OCI-LY1 (cell line): ENCODE measurements at regions not wholly inside any gene's neighbourhood (a gene's known extent, or its start where the extent isn't known, plus 50 kb on each side); places are given as distances from the start of the nearest gene placed in this dataset.

Experiments
- H2AFZ ChIP-seq: fragments of 200-600 bp; sonication (generic), shearing (Covaris generic); 2 replicates; pipeline ENCODE4 v1.6.0; 2014; ENCODE audit warnings: antibody characterized with exemption, mild to moderate bottlenecking, low read length
- H3F3A ChIP-seq: fragments of 200-600 bp; sonication (generic), shearing (Covaris generic); 2 replicates; pipeline ENCODE4 v1.6.0; 2014; ENCODE audit warnings: mild to moderate bottlenecking, antibody characterized with exemption, low read length, moderate library complexity; ENCODE audit not compliant: insufficient read depth
- H3K27ac ChIP-seq: fragments of 200-600 bp; sonication (generic); 2 replicates; pipeline ENCODE4 v1.5.1; 2014; ENCODE audit warnings: low read length, mixed run types, mild to moderate bottlenecking, low read depth; ENCODE audit not compliant: poor library complexity, severe bottlenecking
- H3K27me3 ChIP-seq: fragments of 200-600 bp; sonication (generic); 2 replicates; pipeline ENCODE4 v1.6.0; 2014; ENCODE audit warnings: antibody characterized with exemption, mild to moderate bottlenecking, low read length, moderate library complexity; ENCODE audit not compliant: insufficient read depth
- H3K36me3 ChIP-seq: fragments of 200-600 bp; sonication (generic); 2 replicates; pipeline ENCODE4 v1.6.1; 2014; ENCODE audit warnings: mild to moderate bottlenecking, antibody characterized with exemption, low read length, moderate library complexity, mixed read lengths; ENCODE audit not compliant: insufficient read depth
- H3K4me1 ChIP-seq: fragments of 200-600 bp; sonication (generic); 2 replicates; pipeline ENCODE4 v1.5.1; 2014; ENCODE audit warnings: mild to moderate bottlenecking, low read length, moderate library complexity; ENCODE audit not compliant: insufficient read depth, severe bottlenecking
- H3K4me2 ChIP-seq: fragments of 200-600 bp; sonication (generic), shearing (Covaris generic); 2 replicates; pipeline ENCODE4 v1.6.1; 2014; ENCODE audit warnings: low read length
- H3K4me3 ChIP-seq: fragments of 200-600 bp; sonication (generic); 2 replicates; pipeline ENCODE4 v1.5.1; 2014; ENCODE audit warnings: low read length, low read depth, mild to moderate bottlenecking, mixed read lengths; ENCODE audit not compliant: poor library complexity, severe bottlenecking
- H3K79me2 ChIP-seq: fragments of 200-600 bp; shearing (Covaris generic); 2 replicates; pipeline ENCODE4 v1.6.1; 2016; ENCODE audit warnings: mixed run types, low read length, mixed read lengths; ENCODE audit not compliant: insufficient read depth
- H3K9ac ChIP-seq: fragments of 200-600 bp; sonication (generic), shearing (Covaris generic); 2 replicates; pipeline ENCODE4 v1.6.1; 2014; ENCODE audit warnings: mild to moderate bottlenecking, low read length, mixed read lengths
- H3K9me2 ChIP-seq: fragments of 200-600 bp; sonication (generic), shearing (Covaris generic); 2 replicates; pipeline ENCODE4 v1.6.1; 2014; ENCODE audit warnings: low read depth, mild to moderate bottlenecking, low read length, mixed read lengths
- H3K9me3 ChIP-seq: fragments of 200-600 bp; shearing (Covaris generic); 2 replicates; pipeline ENCODE4 v1.6.1; 2014; ENCODE audit warnings: low read length, mixed read lengths
- H4K20me1 ChIP-seq: fragments of 200-600 bp; sonication (generic), shearing (Covaris generic); 2 replicates; pipeline ENCODE4 v1.6.0; 2016; ENCODE audit warnings: mild to moderate bottlenecking, low read length; ENCODE audit not compliant: insufficient read depth
- CTCF ChIP-seq: fragments of 200-600 bp; sonication (generic), shearing (Covaris generic); IDR thresholded peaks from 2 replicates; pipeline ENCODE4 v1.5.1; 2017; ENCODE audit warnings: mild to moderate bottlenecking, antibody characterized with exemption, low read length, moderate library complexity, mixed read lengths
- EZH2 ChIP-seq: fragments of 200-600 bp; sonication (generic), shearing (Covaris generic); IDR thresholded peaks from 2 replicates; pipeline ENCODE4 v1.8.0; 2017; ENCODE audit warnings: borderline replicate concordance, mixed run types, mild to moderate bottlenecking, antibody characterized with exemption, low read length, moderate library complexity, mixed read lengths

GRCh38 chr5:56422076-56422762 lies 189.1 kb upstream of the ANKRD55 start:
- Histone ChIP-seq H3K4me3 (no peak overlapping the region), H3K79me2 (no peaks in the 10 kb centered on the region)

GRCh38 chr5:56421246-56422075 lies 188.3 kb upstream of the ANKRD55 start:
- H3K27me3 ChIP-seq, result no peaks in the 10 kb centered on the region
- H3K79me2 ChIP-seq, result no peaks in the 10 kb centered on the region
- no peak overlapping the region for H3K4me3 ChIP-seq
- TF ChIP-seq CTCF (no peak), EZH2 (no peak)
- H3F3A ChIP-seq, result no peaks in the 10 kb centered on the region
- H3K9me2 ChIP-seq, result no peaks in the 10 kb centered on the region
- no peaks in the 10 kb centered on the region for H3K4me1 ChIP-seq
- no peaks in the 10 kb centered on the region for H4K20me1 ChIP-seq
- H2AFZ ChIP-seq, result no peak overlapping the region
- no peak overlapping the region for H3K9ac ChIP-seq
- H3K9me3 ChIP-seq, result peaks cover 12% of the 10 kb centered on the region; the same call in 1 of the 2 replicates
- no peaks in the 10 kb centered on the region for H3K36me3 ChIP-seq
- no peak overlapping the region for H3K27ac ChIP-seq
- no peak overlapping the region for H3K4me2 ChIP-seq

More at GRCh38 chr5:56422076-56422762, 189.1 kb upstream of the ANKRD55 start:
- TF ChIP-seq EZH2 (no peak), CTCF (no peak)
- H3K9me2 ChIP-seq, result no peaks in the 10 kb centered on the region
- H3K36me3 ChIP-seq, result no peaks in the 10 kb centered on the region
- no peaks in the 10 kb centered on the region for H3K27me3 ChIP-seq
- H3K27ac ChIP-seq, result no peak overlapping the region
- H3K9me3 ChIP-seq, result peaks cover 12% of the 10 kb centered on the region; the same call in 1 of the 2 replicates
- H3K4me2 ChIP-seq, result no peak overlapping the region
- no peak overlapping the region for H2AFZ ChIP-seq
- no peaks in the 10 kb centered on the region for H3F3A ChIP-seq
- H3K9ac ChIP-seq, result no peak overlapping the region
- no peaks in the 10 kb centered on the region for H3K4me1 ChIP-seq
- H4K20me1 ChIP-seq, result no peaks in the 10 kb centered on the region

GRCh38 chr5:56420323-56420722 lies 187.2 kb upstream of the ANKRD55 start:
- Histone ChIP-seq H2AFZ (no peak overlapping the region), H3K27ac (no peak overlapping the region), H3K9ac (no peak overlapping the region), H3K27me3 (no peaks in the 10 kb centered on the region), H3K4me3 (no peak overlapping the region), H3K4me1 (peaks cover 9% of the 10 kb centered on the region), H3K79me2 (no peaks in the 10 kb centered on the region), H3K9me3 (peaks cover 12% of the 10 kb centered on the region; the same call in 1 of the 2 replicates), H3K4me2 (no peak overlapping the region), H3F3A (no peaks in the 10 kb centered on the region), H3K36me3 (no peaks in the 10 kb centered on the region), H3K9me2 (no peaks in the 10 kb centered on the region), H4K20me1 (no peaks in the 10 kb centered on the region)
- TF ChIP-seq EZH2, result no peak
- no peak for TF ChIP-seq CTCF
